HG03095 (cell line): ENCODE measurements at regions not wholly inside any gene's neighbourhood (a gene's known extent, or its start where the extent isn't known, plus 50 kb on each side); places are given as distances from the start of the nearest gene placed in this dataset.
"Not testable (repeated sequence)": the region's sequence is repeated elsewhere in the genome, so short reads cannot be mapped to it uniquely, and the experiment has no call there.

Experiments
- ATAC-seq: cut with Tn5 transposase; IDR thresholded peaks from one replicate; pipeline ENCODE4 v1.9.1; 2021; ENCODE audit warnings: moderate library complexity; ENCODE audit not compliant: unreplicated experiment

DNA sequence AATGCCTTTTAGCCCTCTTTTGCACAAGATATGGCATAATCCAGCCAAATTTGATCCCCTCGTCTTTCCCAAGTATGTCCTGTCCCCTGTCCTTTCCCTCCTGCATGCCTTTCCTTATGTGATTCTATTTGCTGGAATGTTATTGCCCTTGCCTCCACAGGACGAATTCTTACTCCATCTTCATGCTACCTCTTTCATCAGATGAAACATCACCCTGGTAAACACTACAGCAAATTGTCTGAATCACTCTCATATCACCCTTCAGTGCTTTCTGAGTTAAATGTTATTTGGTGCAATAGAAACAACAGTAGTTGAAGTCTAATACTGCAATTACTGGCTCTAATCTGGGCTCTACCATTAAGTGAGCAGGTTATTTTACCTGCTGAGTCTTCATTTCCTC, 52.2 kb upstream of the FAT1 start:
- no peak for ATAC-seq

GRCh38 chr4:186778134-186778533, 54.5 kb upstream of the FAT1 start:
- ATAC-seq: no peak

DNA sequence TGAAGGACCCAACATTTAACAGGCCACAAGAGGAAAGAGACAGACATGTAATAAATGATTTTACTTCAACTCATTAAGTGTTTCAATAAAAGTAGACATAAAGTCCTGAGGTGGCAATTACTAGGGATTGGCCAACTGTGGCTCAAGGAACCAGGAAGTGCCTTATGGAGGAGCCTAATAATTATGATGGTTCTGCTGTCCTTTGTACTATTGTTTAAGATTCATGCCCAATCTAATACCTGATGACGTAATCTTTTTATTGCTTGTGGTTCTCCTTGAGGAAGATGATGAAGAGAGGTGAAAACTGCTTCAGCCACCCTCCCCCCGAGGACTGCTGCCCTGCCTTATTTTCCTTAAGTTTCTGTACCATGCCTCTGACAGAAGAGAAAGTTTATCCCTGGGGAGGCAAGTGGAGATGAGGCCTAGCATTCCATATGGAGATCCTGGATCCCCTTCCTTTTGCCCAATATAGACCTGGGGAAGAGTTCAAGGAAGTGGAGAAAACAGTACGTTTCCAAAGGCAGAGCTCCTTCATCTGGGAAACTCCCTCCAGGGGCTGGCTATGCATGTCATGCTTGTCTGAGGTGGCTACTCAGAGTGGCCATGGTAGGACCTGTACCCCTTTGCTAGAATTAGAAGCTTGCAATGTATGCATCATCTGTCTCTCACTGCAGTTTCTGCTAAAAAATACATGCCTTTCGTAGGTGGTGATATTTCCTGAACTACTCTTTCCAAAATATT, 56.8 kb upstream of the FAT1 start:
- no peak for ATAC-seq

GRCh38 chr4:186781032-186781917, 57.6 kb upstream of the FAT1 start:
- no peak for ATAC-seq

DNA sequence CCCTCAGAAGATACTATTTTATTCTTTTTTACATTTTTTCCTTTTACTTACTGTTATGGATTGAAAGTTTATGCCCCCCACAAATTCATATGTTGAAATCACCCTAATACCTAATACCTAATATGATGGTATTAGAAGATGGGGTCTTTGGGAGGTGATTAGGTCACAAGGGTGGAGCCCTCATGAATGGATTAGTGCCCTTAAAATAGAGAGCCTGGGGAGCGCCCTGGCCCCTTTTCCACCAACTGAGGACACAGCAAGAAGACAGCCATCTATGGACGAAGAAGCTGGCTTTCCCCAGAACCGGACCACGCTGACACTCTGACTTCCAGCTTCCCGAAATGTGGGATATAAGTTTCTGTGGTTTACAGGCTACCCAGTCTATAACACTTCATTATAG, 58.6 kb upstream of the FAT1 start:
- ATAC-seq: no peak

DNA sequence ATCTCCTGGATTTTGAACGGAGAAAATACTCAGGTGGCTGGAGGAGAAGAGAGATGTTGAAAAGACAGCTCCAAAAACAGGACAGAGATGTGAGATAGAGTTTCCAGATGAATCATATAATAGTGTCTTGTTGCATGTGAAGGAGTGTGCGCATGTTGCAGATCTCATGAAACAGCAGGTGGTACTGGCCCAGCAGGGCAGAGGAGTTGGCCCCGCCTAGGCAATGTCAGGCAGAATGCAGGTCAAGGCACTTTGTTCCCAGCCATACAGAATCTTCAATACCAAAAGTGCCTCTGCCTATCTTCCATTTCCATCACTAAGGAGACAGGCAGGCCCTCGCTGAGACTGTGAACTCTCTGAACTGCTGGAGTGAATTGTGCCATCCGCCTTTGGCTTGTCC, 63.9 kb upstream of the FAT1 start:
- ATAC-seq: no peak

GRCh38 chr4:186789651-186790050, 66.0 kb upstream of the FAT1 start:
- no peak for ATAC-seq

DNA sequence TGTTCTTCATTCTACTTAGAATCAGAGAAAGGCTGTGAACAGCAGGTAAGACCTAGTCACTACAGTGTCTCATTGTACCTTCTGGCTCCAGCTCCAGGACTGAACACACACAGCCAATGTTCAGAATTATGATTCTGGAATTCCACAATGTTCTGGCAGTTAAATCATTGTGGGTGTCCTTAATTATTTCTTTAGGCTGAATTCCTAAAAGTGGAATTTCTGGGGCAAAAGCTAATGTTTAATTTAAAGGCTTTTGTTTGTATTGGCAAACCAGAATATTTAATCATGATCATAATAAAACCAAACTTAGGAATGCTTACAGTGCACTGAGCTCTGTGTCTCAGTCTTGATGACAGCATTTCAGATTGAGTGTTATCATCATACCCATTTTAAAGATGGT, 67.0 kb upstream of the FAT1 start:
- ATAC-seq: no peak

DNA sequence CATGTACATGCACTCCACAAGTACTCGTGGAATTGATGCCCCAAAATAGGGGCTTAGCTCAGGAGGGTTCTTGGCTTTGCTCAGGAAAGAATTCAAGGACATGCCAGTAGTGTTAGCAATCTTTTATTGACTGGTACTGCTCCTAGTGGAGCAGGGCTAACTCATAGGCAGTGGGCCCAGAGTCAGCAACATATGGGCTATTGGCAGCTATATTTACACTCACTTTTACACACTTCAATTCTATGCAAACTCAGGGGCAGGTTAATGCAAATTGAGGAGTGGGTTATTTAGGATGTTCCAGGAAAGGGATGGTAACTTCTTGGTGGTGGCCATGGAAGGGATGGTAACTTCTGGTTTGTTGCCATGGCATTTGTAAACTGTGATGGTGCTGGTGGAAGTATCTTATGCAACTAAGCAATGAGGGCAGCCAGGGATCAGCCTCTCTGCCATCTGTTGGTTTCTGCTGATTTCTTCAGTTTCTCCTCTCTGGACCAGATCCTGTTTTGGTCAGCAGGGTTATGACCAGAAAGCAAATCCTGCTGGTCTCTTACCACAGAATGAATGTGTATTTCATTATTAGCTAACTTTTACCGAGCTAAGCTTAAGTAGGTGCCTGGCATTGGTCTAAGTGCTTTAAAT, 69.2 kb upstream of the FAT1 start:
- no peak for ATAC-seq

GRCh38 chr4:186798951-186799659, 75.4 kb upstream of the FAT1 start:
- ATAC-seq: no peak

DNA sequence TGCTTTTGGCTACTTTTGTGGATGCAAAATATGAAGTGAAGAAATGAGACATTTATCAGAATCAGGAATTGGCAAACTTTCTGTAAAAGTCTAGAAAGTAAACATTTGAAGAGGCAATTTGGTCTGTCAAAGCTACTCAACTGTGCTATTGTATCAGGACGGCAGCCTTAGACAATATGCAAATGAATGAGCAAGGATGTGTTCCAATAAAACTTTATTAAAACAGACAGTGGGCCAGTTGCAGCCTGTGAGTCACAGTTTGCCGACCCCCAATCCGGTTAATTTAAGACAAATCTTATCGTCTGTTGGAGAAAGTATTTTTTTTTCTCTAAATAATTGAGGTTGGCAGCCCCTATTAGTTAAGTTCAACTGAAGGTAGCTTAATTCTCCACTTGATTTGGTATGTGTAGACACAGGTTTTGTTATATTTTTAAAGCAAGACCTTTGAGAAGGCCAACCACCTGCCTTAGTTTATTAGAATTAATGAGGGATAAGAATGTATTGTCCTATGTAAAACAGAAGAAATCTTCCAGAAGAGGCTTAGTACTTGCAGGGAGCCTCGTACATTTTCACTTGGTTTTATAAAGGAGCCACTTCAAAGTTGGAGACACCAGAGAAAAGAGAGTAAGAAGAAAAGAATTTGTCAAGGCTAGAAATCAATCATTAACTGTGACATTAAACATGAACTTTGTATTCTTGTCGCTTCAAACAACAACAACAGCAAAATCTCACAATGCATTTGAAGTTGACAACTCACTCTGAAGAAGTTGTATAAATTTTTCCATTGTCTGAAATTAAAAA, 81.6 kb upstream of the FAT1 start:
- ATAC-seq: no peak

- ATAC-seq: not testable (repeated sequence)
These were observed 82.3 kb upstream of the FAT1 start for GRCh38 chr4:186805917-186806316.

GRCh38 chr4:186806679-186807421, 83.2 kb upstream of the FAT1 start:
- no peak for ATAC-seq

DNA sequence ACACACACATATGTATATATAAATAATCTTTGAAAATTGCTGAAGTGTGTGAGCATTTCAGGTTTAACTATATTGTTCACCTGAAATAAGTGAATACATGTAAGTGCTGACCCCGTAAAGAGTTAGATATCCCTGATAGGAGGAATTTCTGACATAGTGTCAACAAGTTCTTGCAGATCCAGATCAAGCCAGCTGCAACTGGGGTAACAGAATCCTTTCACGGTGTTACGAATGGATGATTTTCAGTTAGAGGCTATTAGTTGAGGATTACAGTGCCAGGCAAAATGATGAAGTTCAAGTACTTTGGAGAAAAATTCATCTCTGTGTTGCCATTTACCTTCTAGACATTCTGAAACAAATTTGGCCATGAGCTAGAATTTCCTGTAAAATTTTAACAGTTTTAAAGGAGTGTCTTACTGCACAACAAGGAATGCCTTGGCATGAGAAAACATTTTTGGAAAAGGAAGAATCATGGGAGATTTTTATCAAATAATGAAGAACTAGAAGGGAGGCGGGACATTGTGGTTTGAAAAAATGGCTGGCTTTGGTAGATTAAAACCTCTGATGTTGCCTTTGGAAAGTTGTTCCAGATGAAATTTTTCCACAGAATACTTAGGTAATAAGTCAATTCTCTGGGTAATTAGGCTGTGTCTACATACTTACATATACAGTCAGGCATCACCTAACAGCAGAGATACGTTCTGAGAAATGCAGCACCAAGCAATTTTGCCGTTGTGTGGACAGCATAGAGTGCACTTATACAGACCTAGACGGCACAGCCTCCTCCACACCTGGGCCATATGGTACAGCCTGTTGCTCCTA, 84.4 kb upstream of the FAT1 start:
- ATAC-seq: no peak

GRCh38 chr4:186808630-186809018, 85.0 kb upstream of the FAT1 start:
- no peak for ATAC-seq

- ATAC-seq: no peak
These were observed 85.4 kb upstream of the FAT1 start for GRCh38 chr4:186809070-186809469.

DNA sequence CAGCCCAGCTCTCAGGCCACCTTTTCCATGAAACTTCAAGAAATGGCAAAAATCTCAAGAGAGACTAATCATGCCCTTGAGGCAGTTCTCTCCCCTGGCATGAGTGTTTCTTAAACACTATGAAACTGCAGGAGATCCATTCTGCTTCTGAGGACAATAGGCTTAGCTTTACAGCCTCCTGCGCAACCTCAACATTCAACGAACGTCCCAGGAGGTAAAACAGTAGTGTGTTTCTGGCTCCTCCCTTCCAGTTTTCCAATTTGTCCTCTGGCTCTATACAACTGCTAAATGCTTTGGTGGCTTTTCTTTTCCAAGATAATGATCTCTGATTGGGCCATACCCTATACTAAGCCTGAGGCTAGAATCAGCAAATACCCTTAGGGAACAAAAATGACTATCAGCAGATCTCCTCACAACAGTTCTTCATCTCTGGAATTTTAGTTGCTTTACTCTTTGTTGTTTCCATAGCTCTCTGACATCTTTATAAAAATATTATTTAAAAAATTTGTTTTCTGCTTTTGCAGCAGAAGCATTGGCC, 87.0 kb upstream of the FAT1 start:
- ATAC-seq: no peak

DNA sequence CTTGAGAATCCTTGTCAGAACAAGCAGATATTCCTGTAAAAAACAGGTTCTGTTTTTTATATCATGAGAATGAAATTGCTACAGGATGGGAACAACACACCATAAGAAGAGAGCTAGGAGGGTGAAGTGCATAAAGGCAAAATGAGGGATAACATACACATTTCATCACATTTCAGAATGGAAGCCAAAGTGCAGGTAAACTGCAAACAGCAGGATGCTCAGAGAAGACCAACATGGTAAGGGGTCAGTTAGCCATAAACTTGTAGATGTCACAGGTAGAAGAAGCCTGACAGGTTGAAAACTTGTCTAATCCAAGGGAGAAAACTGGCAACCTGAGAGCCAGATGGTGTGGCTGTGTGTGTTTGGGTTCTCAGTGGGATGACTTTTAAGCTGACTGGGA, 88.9 kb upstream of the FAT1 start:
- no peak for ATAC-seq
